ENCODE measurements at regions not wholly inside any gene's neighbourhood (a gene's known extent, or its start where the extent isn't known, plus 50 kb on each side); places are given as distances from the start of the nearest gene placed in this dataset.

DNA sequence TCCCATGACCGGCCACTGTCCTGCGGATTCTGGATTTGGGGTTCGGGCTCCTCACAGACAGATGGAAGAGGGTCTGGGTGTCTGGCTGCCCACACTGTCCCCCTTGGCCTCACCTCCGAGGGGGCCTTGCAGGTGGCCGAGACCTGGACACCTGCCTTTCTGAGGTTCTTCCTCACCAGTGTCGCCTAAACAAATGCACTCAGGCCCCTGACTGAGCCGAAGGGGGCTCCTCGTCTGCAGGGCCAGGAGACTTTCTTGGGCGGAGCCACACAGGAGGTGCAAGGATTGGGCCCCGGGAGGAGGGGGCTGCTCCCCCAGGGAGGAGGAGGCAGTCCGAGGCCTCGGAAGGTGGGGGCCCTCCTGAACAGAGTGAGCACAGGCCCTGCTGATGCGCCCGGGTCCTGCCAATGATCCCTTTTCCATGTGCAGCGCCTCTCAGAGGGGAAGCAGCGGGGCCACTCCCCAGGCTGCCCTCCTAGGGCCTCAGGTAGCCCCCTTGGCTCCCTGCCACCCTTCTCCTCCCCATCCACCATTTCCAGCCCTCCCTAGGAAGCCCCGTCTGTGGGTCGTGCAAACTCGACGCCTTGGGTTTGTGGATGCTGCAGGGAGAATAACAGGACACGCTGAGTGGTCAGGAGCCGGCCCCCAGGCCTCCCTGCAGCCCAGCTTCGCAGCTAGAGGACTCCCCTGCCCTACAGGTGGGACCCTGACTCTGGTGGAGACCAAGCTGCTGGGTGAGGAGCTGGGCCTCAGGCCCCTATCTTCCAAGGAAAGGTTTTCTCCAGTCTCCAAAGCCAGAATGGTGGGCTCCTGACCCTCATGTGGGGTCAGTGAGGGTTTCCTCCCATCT lies 63.4 kb upstream of the ZNF469 start:
- DNase-seq (ENCODE audit: low read depth), result no peak

DNA sequence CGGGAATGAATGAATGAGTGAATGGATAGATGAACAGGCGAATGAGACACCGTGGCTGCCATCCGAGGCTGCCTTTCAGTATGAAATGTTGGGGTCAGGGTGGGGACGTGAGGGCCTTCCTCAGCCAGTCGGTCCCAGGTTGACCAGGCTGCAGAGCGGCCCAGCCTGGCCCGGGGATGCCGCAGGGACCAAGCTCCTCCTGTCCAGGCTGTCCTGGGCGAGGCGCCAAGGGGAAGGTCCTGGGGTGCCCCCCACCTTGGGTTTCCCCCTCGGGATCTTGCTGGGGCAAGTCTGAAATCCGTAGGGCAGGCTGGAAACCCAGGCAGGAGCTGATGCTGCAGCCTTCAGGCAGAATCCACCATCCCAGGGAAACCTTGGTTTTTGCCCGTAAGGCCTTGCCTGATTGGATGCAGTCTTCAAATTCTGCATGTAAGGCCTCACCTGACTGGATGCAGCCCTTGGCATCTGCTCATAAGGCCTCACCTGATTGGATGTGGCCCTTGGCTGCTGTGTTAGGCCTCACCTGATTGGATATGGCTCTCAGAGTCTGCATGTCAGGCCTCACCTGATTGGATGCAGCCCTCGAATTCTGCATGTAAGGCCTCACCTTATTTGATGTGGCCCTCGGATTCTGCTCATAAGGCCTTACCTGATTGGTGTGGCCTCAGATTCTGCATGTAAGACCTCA lies 61.7 kb upstream of the ZNF469 start:
- no peak for DNase-seq (ENCODE audit: low read depth)

DNA sequence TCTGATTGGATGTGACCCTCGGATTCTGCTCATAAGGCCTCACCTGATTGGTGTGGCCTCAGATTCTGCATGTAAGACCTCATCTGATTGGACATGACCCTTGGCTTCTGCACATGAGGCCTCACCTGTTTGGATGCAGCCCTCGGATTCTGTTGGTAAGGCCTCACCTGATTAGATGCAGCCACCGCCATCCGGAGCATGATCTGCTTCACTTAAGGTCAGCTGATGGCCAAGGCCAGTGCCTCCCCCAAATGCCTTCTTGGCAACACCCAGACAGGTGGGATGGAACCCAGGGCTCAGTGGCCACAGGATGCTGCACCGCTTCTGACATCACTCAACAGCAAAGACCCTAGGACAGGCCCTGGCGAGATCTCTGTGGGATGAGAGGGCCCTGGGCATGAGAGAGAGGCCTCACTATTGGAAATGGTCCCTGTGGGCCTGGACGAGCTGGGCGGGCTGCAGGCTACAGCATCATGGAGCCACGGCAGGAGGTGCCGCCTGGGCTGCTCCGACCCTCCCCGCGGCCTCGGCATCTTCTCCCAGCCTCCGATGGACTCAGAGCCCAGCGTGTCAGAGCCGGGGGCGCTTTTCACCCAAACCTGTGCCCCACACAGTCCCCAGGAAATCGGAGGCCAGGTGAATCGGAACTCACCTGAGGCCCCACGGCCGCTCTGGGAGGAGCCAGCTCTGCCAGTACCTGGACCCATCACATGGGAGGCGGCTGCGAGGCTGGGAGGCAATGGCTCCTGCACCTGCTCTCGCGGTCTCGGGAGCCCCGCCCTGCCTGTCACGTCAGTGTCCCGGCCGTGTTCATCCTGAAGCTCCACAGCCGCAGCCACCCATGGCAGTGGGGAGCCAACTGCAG lies 60.9 kb upstream of the ZNF469 start:
- DNase-seq (ENCODE audit: low read depth), result no peak

DNA sequence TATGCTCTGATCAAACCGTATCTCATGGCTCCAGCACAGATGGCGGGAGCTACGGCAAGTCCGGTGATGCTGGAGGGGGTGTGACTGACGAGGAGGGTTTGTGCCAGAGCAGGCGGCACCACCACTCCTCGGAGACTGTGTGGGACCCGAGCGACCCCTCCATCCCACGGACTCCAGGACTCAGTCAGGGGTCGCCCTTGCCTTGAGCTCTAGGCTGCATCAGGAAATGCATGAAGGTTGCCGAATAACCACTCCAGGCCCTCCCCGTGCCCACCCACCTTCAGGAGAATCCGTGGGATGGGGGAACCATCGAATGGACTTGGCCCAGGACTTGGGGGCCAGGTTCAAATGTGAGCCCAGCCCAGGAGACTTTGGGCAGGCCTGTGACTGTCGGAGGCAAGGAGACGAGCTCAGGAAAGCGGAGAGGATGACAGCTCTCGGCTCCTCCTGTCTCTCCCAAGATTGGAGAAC lies 60.2 kb upstream of the ZNF469 start:
- DNase-seq (ENCODE audit: low read depth), result no peak

DNA sequence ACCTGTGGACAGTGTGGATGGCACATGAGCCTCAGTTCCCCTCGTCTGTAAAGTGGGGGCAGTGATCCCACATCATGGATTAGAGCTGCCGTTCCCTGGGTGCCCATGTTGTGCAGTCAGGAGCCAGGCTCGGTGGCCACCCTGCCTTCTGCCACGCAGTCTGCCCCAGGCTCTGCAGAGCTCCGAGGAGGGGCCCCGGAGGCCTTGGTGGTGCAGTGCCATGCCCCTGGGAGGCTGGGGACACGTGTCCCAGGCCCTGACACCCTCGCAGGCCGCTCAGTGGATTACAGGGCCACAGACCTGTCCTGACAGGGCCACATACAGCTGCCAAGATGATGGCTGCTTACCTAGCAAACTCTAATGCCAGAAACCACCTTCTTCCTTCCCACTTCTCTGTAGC lies 59.7 kb upstream of the ZNF469 start:
- no peak for DNase-seq (ENCODE audit: low read depth)

DNA sequence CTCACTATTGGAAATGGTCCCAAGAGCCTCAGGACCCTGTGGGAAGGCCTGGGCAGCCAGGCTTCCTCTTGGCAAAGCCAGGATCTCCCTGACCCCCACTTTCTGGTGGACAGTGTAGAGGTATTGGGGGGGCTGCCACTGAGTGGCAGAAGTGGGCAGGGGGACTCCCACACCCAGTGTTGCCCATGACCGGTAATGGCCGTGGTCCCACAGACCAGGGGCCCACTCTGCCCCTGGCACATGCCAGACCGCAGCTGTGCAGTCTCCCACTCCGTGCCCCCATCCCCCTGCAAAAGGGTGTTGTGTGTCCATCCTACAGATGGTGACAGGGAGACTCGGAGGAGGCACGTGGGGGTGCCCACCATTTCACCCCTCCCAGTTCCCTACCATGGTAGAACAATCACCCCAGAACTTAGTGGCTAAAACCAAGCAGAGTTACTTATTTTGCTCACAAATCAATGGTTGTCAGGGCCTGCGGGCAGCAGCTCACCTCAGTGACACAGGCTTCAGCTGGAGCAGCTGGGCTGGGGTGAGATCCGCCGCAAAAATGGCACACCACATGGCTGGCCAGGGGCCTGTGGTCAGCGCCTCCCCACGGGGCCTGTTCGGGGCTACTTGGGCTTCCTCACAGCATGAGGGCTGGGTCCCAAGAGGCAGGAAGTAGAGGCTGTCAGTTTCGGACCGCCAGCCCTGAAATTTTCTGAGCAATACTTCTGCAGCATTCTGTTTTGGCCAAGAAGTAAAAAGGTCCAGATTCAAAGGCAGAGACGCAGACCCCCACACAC lies 59.0 kb upstream of the ZNF469 start:
- no peak for DNase-seq (ENCODE audit: low read depth)

DNA sequence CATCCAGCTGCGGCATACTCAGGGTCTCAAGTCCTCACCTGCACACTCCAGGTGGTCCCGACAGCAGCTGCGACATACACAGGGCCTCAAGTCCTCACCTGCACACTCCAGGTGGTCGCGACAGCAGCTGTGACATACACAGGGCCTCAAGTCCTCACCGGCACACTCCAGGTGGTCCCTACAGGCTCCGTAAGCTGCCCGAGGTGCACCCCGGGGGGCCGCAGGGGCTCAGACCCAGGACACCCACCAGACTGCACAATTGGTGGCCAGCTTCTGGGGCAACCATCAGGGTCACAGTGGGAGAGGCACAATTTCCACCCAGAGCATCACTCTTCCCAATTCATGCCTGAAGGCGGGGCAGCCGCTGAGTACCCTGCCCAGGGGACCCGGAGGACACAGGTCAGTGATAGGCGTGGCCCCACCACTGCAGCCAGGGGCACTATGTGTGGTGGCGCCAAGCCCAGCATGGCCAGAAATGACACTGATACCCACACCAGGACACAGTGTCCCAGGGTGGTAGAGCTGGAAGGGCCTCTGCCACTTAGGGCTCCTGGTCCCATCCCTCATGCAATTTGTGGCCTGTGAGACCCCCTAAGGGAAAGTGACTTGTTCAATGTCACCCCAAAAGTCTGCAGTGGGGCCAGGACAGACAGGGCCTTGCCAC lies 57.5 kb upstream of the ZNF469 start:
- no peak for DNase-seq (ENCODE audit: low read depth)

DNA sequence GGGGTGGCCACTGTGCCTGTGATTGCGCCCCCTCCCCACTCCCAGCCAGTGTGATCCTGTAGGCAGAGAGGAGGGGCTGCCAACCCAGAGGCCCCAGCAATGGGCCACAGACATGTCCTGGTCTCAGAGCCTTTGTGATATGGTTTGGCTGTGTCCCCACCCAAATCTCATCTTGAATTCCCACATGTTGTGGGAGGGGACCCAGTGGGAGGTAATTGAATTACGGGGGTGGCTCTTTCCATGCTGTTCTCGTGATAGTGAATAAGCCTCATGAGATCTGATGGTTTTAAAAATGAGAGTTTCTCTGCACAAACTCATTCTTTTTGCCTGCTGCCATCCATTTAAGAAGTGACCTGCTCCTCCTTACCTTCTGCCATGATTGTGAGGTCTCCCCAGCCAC lies 56.8 kb upstream of the ZNF469 start:
- DNase-seq (ENCODE audit: low read depth), result no peak

DNA sequence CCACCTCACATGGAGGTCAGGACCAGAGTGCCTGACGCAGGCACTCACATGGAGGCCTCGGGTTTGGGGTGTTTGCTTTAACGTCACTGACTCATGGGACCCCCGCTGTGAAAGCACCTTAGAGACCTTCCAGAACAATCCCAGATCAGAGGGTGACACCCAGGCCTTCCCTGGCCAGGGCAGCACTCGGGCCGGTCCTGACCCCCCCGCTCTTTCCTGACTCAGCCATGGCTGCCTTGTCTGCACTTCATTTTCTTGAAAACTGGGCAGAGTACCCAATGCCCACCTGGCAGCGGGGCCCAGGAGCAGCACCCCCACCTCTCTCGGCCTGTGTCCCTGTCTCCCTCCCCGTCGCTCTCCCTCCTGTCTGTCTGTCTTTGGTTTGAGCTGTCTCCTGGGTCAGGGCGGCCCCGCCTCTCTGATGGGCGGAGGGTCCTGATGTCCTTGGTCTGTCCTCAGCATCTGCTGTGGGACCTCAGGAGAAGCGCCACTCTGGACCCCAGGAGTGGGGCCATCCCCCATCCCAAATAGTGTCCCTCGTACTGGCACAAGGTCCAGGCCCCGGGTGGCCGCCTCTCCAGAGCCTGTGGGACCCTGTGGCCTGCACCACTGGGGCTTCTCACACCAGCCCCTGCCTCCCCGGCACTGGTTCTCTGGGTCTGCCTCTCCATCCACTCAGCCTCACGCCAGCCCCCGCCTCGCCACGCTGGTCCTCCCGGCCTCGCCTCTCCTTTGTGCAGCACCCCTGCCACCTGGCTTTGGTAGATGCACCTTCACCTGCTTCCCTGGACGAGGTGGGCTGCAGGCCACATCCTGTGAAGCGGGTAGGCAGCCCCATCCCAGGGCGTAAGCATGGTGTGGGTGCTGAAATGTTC lies 55.9 kb upstream of the ZNF469 start:
- no peak for DNase-seq (ENCODE audit: low read depth)

DNA sequence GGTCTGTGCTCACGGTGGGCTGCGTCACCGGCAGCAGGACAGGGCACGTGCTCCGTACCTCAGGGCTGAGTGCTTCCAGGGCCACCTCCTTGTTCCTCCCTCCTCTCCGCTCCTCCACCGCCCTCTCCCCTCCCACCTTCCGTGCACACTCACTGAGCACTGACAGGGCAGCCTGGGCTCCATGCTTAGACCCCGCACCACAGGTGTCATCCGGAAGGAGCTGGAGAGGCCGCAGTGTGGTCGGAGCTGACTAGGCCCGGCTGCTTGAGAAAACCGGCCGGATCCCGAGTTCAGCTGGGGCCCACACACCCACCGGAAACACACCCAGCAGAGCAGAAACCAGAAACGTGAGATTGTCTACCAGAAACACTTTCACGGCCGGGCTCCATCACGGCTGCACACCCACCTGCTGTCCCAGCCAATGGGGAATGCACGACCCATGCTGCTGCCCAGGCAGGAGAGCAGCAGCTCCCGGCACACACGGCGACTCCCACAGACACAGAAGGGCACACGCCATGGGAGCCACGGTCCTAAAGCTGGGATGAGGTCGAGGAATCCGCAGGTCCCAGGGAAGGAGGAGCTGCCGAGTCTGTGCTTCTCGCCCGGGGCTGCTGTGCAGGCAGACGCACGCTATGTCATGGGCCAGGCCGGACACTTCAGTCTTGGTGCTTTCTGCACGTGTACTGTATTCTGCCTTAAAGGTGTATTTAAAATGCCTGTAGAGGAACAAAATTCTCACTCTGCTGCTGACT lies 55.0 kb upstream of the ZNF469 start:
- DNase-seq (ENCODE audit: low read depth), result no peak

DNA sequence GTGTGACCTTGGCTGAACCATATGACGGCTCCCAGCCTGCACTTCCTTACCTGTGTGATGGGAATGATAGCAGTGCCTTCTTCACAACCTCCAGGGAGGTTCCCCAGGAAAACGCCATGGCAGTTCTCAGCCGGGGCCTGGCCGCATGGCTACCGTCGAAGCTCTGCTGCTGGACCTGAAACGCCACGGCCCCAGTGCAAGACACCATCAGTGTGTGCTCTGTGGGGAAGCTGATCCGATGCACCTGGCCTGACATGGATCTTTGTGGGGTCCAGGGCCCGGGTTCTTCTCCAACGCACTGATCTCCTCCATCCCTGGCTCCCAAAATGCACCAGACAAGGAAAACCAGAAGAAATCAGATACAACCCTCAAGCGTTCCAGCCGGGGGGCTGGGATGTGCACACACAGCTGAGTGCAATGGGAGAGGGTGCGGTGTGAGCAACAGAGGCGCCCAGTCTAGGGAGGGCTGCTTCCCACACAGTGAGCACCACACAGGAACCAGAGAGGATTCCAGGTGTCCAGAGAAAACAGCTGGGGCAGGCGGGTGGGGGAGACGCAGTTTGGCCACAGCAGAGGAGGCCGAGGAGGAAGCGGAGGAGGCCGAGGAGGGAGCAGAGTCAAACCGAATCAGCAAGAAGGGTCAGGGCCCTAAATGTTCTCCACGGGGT lies 54.3 kb upstream of the ZNF469 start:
- DNase-seq (ENCODE audit: low read depth), result no peak

DNA sequence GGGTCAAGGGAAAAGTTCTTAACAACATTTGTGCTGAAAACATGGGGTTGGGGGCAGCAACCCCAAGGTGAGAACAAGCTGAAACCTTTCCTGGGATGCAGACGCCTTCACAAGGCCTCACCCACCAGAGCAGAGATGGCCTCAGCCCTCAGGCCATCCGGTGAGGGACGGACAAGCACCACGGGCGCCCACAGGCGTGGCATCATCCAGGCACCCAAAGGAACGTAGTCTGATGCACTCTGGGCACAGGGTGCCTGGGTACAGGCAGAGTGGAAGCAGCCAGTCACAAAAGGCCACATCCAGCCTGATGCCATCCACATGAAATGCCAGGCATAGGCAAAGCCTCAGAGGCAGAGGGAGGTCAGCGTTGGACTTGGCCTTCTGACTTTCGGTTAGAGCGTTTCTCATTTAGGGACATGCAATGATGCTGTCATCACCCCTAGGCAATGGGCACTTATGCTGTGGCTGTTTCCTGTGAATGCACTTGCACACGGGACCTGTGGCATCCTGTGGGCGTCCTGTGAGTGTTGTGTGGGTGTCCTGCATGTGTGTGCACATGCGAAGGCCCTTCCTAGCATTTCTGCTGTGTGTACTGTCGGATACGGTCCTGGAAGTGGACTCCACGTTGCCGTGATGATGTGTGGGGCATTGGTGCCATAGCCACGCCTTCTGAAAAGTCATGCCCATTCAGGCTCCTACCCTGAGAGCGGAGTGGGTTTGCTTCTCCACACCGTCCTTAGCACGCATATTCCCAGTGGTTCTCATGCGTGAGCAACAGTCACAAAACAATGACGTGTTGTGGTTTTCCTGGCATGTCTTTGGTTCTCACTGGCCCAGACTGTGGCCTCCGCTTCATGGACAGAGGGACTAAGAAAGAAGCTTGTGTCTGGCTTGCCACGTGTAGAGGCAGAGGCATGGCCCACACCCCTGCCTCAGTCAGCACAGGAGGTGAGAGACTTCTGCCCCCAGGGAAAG lies 52.7 kb upstream of the ZNF469 start:
- DNase-seq (ENCODE audit: low read depth), result no peak

DNA sequence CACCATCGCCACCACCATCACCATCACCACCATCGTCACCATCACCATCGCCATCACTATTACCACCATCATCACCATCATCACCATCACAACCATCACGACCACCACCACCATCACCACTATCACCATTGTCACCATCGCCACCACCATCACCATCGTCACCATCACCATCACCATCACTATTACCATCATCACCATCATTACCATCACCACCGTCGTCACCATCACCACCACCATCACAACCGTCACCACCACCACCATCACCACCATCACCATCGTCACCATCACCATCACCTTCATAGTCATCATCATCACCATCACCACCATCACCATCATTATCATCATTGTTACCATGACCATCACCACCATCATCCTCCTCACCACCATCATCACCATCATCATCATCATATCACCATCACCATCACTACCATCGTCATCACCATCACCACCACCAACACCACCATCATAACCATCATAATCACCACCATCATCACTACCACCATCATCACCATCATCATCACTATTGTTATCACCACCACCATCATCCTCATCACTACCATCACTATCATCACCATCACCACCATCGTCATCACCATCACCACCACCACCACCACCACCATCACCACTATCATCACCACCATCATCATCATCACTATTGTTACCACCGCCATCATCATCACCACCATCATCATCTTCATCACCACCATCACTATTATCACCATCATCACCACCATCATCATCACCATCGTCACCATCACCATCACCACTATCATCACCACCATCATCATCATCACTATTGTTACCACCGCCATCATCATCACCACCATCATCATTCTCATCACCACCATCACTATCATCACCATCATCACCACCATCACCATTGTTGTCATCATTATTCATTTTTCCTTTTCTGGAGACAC lies 51.5 kb upstream of the ZNF469 start:
- no peak for DNase-seq (ENCODE audit: low read depth)

DNA sequence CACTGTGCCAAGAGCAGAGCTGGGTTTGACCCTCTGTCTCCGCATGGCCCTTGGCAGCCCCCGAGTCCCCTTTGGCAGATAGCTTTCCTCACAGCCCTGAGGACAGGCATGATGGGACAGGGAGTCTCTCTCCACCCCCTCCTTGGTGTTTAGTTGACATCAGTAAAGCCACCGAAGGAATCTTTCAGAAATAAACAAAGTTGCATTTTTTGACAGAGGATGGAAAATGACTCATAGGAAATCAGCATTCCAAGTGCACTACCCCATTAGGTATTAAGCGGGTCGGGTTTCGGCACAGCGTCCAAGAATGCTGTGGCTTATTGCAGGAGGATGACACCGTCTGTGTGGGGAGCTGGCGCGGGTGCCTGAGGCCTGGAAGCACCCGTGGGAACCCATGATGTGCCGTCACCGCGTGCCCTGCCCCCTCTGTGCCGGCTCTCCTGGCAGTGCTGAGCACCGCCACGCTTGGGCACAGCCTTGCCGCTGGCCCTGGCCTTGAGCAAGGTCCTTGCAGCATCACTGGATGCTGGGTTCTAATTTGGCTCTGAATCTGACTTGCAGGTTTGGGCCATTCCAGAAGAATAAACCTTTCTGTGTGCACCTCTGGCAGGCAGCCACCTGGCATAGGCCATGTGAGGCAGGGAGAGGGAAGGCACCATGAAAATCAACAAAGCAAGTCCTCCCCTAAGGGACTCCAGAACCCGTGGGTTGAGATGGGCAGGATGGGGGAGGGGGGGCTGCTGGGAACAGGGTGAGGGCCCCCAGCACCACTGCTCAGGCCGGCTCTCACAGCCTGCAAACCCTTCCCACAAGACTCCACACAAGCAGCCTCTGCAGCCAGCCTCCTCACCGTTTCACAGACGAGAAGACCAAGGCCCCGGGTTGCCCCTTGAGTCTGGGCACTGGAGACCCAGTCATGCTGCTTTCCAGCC lies 50.5 kb upstream of the ZNF469 start:
- no peak for DNase-seq (ENCODE audit: low read depth)

Data from activated T-helper 1 cell treated with Interleukin-2 at 50 U/mL for 16 hours (primary cell).